CD4-positive, CD25-positive, alpha-beta regulatory T cell (primary cell): ENCODE measurements at regions not wholly inside any gene's neighbourhood (a gene's known extent, or its start where the extent isn't known, plus 50 kb on each side); places are given as distances from the start of the nearest gene placed in this dataset.
"Not testable (repeated sequence)": the region's sequence is repeated elsewhere in the genome, so short reads cannot be mapped to it uniquely, and the experiment has no call there.

Experiments used
- ATAC-seq, 2 donors: fragments of 150-1000 bp; cut with Tn5 transposase; one replicate each; pipeline ENCODE4 v1.10.0; 2021; ENCODE audit warnings: low read depth in 2 of 2, moderate number of reproducible peaks in 2 of 2, moderate library complexity in 1 of 2
- DNase-seq, 3 donors: peaks; one replicate each; pipeline versions ENCODE4 v3.0.0 to v3.0.0-alpha.2; 2012 to 2022; ENCODE audit warnings: mixed read lengths in 1 of 3
- H3K27ac ChIP-seq: one replicate; pipeline ENCODE4 v1.7.0; 2013; ENCODE audit warnings: mild to moderate bottlenecking, low read length; ENCODE audit not compliant: insufficient read depth, poor library complexity, severe bottlenecking
- H3K27me3 ChIP-seq: one replicate; pipeline ENCODE4 v1.7.0; 2013; ENCODE audit warnings: low read length; ENCODE audit not compliant: control insufficient read depth, insufficient read depth
- H3K36me3 ChIP-seq: one replicate; pipeline ENCODE4 v1.7.0; 2013; ENCODE audit warnings: mild to moderate bottlenecking, low read length, moderate library complexity; ENCODE audit not compliant: control insufficient read depth, insufficient read depth
- H3K4me1 ChIP-seq: 2 replicates; pipeline ENCODE4 v1.7.0; 2013; ENCODE audit warnings: mild to moderate bottlenecking, low read length; ENCODE audit not compliant: insufficient read depth, control insufficient read depth, poor library complexity, severe bottlenecking
- H3K4me3 ChIP-seq: one replicate; pipeline ENCODE4 v1.7.0; 2013; ENCODE audit warnings: low read depth, mild to moderate bottlenecking, low read length, moderate library complexity
- H3K9me3 ChIP-seq, 2 experiments: 1 replicate in 1 of 2; 2 replicates in 1 of 2; pipeline ENCODE4 v1.7.0; 2013; ENCODE audit warnings: low read length in 2 of 2, mild to moderate bottlenecking in 1 of 2, moderate library complexity in 1 of 2; ENCODE audit not compliant: control insufficient read depth in 2 of 2
- H3K27ac Mint-ChIP-seq, 3 donors: one replicate each; pipeline ENCODE4 v1.8.0; 2020 to 2022; ENCODE audit warnings: mild to moderate bottlenecking in 3 of 3, mixed read lengths in 3 of 3, moderate library complexity in 2 of 3
- H3K27me3 Mint-ChIP-seq: one replicate; pipeline ENCODE4 v1.8.0; 2022; ENCODE audit warnings: mild to moderate bottlenecking, mixed read lengths
- H3K36me3 Mint-ChIP-seq: one replicate; pipeline ENCODE4 v1.8.0; 2020; ENCODE audit warnings: mixed read lengths
- H3K4me1 Mint-ChIP-seq, 4 donors: one replicate each; pipeline ENCODE4 v1.8.0; 2020 to 2022; ENCODE audit warnings: mixed read lengths in 4 of 4, mild to moderate bottlenecking in 1 of 4
- H3K4me3 Mint-ChIP-seq, 4 donors: one replicate each; pipeline ENCODE4 v1.8.0; 2020 to 2022; ENCODE audit warnings: mild to moderate bottlenecking in 4 of 4, mixed read lengths in 4 of 4, moderate library complexity in 3 of 4
- H3K9me3 Mint-ChIP-seq, 7 donors: one replicate each; pipeline ENCODE4 v1.8.0; 2020 to 2022; ENCODE audit warnings: mixed read lengths in 7 of 7, mild to moderate bottlenecking in 3 of 7, moderate library complexity in 2 of 7

DNA sequence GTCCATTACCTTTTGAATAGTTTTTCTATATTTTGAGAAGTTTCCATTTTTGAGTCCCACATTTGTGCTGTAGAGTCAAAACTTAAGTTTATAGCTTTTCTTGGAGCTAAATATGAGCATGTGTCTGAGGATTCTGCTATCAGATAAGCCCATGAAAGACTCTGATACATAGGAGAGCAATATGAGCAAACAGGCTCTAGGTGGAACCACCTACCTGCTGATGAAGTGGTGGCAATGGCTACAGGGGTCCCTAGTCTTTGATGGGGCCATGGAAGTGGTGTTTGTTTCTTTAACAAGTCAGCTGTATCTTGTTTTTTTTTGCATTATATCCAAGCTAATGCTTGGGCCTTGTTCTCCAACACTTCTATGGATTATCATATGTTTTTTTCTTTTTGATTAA is 1646.8 kb downstream of the KHDRBS2 start:
- not testable (repeated sequence) for H3K9me3 ChIP-seq, DNase-seq, H3K4me1 ChIP-seq, H3K27ac Mint-ChIP-seq, H3K27me3 ChIP-seq, H3K27me3 Mint-ChIP-seq, H3K27ac ChIP-seq, H3K4me1 Mint-ChIP-seq, ATAC-seq, H3K36me3 Mint-ChIP-seq, H3K4me3 Mint-ChIP-seq, H3K36me3 ChIP-seq, H3K4me3 ChIP-seq
- H3K9me3 Mint-ChIP-seq = peaks cover 0 to 39% (median 12%) of the 10 kb centered on the region in 7 donors
